NCI-H345 (cell line): ENCODE measurements at regions not wholly inside any gene's neighbourhood (a gene's known extent, or its start where the extent isn't known, plus 50 kb on each side); places are given as distances from the start of the nearest gene placed in this dataset.

ENCODE experiments used
- DNase-seq: peaks from one replicate; lab custom pipeline; 2025; lab: John Stamatoyannopoulos, UW

DNA sequence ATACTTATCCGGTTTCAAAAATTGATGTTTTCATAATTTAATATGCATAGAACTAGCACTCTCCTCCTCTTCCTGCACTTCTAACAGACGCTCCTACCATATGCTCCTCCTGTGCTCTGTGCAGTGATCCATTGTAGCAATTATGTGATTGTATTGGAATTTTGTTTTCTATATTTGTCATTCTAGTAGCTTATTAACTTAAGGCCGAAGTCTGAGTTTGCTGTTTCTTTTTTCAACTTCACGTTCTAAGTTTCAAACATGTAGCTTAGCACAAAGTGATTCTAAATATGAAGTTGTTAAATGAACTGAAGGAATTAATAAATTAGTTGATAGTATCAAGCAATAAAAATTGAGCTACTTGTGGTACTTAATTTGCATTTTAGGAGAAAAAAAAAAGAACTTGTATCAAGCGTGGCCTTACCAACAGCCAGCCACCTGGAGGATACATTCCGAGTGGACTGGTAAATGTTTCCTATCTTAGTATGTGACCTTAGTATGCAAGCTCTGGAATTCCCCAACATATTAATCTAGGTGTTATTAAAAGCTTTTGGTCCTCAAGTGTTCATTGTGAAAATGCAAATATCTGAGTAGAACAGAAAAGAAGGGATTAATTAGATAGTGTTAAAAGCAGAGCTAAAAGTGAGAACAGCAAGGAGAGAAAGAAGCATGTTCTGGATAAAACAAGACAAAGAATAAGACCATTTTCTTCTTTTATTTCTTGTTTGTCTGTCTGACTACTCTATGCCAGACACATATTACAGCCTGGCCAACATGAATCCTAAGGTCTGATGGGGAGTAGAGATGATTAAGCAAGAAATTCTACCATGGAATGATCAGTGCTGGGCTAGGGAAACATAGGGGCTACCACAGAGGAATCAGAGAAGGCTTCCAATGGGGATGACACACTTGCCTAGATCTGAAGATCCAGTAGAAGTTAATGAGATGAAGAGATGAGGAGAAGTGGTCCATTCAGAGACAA lies 290.4 kb upstream of the MON1B start:
- no peak for DNase-seq

DNA sequence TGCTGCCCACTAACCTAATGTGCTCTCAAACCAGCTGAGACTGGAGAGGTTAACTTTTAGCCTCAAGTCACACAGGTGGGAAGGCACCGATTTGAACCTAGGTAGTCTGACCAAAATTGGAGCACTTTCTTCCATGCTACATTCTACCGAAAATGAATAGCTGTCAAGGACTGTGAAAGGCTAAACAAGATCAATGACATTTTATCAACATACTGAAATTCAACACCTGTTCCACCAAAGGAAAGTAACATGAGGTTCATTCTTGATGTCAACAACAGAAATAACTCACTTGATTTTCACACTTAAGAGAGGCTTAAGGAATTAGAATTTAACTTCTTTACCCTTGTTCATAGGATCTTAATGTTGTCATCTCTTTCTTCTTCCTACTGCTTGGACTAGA lies 284.4 kb upstream of the MON1B start:
- DNase-seq, result no peak

DNA sequence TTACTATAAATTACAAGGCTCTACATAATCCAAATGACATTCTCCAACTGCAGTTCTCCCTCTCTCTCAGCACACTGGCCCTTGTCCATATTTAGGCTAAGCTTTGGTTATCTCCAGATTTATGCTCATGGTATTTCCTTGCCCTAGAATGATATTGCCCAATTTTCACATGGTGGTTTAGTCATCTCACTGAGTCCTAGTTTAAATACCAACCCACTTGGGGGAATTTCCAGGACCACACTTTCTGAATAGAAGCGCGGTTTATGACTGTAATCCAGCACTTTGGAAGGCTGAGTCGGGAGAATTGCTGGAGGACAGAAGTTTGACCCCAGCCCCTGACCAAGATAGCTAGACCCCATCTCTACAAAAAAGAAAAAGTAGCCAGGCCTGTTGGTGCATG lies 280.1 kb upstream of the MON1B start:
- DNase-seq, result no peak

DNA sequence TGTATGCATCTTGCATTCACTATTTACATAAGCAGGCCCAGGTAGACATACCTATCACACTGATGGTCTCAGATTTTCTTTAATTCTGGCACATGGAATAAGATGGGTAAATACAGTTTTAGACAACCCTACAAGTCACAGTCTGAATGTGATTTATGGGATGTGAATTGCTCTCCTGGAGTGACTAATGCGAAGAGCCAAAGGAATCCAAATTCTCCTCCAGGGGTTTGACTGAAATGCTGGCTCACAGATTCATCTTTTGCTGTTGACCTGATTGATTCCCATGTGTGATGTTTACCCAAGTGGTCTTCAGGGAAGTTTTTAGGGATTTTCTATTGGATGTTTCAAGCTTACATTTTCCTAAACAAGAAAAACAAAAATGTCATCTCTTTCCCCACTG lies 277.9 kb upstream of the MON1B start:
- DNase-seq, result no peak

DNA sequence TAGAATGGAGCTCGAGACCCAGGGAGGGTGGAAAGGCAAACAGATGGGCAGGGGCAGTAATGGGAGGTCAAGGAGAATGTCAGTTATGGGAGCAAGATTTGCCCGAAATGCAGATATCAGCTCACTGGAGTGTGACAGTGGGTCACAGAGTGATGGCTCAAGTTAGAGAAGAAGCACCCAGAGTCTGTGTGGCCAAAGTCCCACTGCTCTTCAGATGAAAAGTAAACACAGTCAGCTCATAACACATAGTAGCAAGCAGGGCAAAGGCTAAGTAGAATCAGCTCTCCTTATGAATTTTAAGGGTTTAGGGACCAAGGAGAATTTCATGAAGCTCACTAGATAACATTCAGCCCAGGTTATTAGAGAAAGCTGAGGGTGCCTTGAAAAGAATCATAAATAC lies 264.9 kb upstream of the MON1B start:
- no peak for DNase-seq

DNA sequence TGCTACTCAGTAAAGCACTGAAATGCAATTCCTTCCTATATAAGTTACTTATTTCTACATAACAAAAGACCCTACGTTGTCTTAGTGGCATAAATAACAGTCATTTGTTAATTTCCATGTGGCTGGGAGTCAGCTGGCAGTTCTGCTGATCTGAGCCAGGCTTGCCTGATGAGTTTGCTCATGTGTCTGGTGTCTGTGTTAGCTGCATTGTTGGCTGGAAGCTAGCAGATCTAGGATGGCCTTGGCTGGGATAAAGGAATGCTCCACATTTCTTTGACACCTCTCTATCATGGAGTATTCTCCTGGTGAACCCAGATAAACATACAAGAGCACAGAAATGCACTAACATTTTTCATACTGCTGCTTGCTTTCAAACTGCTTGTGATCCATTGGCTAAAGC lies 264.4 kb upstream of the MON1B start:
- DNase-seq, result no peak

DNA sequence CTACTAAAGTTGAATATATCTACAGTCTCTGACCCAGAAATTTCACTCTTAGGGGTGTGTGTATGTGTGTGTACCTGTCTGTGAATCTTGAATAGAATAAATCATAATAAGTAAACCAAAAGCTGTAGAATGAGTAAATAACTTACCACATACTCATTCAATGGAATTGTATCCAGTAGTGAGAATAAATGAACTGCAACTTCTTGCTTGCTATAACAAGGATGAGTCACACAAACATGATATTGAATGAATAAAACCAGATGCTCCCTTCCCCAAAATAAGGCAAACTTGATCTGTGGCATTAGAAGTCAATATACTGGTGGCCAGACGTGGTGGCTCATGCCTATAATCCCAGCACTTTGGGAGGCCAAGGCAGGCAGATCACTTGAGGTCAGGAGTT lies 259.8 kb upstream of the MON1B start:
- no peak for DNase-seq

DNA sequence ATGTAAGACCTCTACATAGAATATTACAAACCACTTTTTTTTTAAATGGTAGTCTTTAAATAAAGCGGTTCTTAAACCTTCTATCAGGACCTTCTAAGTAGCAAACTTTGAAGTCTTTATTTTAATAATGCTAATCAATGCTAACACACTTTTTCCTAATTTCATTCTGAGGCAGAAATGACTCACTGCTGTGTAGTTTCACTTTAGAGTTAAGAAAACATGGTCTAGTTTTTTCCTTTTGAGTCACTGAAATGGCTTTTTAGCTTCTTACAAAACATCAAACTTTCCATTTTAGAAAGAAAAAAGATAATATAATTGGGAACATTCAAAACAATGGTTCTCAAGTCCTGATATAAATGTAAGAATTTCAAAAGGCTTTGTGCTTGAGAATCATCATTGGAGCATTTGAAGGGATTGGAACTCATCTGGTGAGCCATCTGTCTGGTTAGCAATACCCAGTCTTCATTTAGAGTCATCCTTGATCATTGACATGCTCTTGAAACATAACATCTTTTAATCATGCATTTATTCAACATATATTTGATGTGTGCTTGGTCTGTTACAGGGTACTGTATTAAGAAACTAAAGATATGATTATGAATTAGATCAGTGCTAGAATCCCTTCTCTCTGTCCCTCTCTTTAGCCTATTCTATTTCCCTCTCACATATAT lies 258.3 kb upstream of the MON1B start:
- DNase-seq, result no peak

DNA sequence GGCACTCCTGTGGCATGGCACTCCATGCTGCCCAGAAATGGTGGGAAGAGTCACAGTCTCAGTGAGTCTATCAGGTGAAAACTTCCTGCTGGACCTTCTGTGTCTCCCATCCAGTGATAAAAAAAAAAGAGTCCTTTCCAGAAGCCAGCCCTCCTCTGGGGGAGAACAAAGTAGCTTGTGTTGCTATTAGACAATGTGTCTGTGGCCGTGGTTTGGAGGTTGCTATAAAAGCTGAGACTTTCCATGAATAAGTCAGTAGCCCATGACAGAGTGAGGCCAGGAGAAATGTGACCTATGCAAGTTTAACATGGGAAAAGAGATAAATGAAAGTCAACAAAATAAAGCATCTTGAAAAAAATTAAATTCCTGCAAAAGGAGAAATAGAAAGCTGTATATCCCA lies 250.7 kb upstream of the MON1B start:
- DNase-seq, result no peak

DNA sequence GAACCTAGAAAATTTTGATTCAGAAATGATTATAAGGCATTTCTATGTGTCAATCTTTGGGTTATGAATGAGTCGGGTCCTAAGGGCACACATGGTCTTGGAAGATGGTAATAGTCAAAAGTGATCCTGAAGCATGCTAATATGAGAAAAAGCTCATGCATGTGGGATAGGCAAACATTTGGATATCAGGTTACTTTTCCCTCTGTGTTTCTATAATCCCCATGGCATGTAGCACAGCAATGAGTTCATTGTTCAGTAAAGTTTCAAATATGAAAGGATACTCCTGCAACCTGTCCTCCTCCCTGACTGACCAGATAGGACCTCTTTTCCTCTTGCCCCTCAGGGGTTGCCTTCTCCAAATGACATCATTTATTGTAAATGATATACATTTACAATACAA lies 249.9 kb upstream of the MON1B start:
- no peak for DNase-seq

DNA sequence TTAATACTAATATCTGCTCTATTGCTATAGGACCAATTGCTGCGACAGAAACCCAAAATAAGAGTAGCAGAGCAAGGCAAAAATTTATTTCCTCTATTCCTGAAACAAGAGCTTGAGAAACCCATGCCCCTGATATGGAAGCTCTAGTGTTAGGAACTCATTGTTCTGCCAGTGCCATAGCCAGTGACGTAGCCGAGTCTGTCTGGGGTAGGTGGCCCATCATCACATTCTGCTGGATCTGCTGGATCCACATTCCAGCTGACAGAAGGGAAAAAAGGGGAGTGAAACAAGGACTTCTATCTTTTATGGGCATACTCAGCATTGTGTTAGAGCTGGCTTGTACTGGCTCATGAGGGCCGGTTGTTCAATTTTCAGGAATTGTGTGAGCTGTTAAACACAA lies 248.9 kb upstream of the MON1B start:
- no peak for DNase-seq

DNA sequence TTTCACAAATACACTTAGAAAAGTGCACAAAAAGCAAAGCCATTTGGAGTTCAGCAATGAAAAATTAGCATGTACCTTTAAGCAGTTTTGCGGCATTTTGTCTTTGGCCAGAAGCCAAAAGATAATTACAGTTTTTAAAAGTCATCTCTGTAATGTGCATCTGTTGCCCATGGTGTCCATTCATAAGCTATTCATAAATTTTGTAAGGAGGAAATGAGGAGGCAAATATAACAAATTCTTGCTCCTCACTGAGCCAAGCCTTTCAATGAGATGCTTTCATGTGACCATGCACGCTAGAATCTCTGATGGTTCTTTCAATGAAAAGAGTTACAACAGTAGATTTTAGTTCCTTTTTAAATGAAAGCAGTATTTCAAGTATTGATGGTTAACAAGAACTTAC lies 247.1 kb upstream of the MON1B start:
- no peak for DNase-seq

DNA sequence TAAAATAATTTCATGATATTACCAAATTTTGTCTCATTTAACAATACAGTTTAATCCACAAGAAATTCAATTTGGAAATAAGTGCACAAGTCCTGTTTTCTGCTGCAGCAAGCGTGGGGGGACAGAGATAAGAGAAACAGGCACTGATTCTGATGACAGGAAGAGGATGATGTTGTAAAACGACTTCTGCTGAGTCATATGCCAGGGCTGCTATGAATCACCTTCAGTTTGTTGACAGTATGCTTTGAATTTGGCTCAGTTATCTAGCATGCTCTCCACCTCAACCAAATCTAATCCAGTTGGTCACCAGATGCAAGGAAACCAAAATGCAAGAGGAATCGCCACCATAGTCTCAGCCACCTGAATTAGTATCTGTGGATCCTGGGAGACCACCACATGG lies 244.1 kb upstream of the MON1B start:
- DNase-seq, result no peak

DNA sequence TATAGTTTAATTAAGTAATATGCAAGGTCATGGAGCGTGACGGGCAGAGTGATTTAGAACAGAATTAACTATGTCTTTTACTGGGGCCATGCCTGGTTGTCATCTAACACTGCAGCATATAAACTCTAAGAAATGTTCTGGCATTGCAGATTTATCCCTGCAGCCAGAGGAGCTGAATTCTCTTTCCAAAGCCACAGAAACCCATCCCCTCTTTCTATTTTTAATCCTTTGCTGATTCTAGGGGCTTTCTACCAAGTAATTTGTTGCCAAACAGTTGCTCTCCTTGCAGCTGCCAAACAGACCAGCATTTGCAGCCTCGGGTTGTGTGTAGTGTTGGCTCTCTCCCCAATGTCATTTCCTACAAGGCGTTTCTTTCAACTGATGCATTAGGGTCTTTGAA lies 243.2 kb upstream of the MON1B start:
- no peak for DNase-seq

DNA sequence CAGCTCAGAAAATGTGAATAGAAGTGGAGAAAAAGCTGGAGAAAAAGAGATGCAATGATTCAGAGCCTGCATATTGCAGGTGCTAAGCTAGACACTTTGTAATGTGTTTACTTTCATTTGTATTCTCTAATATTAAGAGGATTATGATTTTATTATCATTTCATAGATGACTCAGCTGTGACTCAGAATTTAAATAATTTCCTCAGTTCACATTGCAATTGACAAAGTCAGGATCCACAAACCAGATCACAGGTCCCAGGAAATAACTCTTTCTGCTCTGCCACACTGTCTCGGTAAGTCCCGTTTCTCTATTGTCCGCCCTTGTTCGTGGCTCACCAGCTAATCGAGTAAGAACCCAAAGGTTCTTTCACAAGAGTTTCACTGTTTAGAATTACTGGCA lies 235.4 kb upstream of the MON1B start:
- no peak for DNase-seq

DNA sequence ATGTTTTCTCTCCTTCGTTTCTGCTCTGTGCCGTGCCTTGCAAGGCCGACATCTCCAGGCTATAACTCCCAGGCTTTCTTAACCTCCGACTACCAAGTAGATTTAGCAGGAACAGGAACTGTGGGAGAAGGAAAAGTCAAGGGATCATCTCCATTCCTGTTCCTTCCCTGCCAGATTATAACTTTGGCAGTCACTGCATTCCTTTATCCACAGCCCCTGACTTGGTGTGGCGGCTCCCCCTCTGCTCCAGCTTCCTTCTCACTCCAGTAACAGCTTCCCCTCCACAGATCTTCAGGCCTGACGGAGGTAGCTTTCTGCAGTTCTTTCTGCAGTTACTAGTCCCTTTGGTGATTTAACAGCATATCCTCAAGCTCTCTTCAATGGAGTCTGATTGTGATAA lies 234.6 kb upstream of the MON1B start:
- DNase-seq, result no peak

DNA sequence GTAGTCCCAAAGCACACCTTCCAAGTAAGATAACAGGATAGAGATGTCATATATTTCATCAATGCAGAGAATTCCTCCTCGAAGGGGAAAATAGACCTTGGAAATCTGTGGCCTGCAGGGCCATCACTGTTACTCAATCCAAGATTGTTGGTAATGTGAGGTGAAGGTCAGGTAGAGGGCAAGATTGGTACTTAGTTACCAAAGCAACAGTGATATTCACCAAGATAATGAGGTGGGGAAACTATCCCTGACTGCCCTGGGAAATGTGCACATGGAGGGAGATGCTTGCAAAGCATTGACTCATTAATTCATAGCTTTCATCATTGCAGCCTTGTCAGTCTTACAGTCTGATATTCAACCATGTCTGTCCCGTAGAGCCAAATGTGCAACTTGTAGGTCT lies 234.1 kb upstream of the MON1B start:
- DNase-seq, result no peak

DNA sequence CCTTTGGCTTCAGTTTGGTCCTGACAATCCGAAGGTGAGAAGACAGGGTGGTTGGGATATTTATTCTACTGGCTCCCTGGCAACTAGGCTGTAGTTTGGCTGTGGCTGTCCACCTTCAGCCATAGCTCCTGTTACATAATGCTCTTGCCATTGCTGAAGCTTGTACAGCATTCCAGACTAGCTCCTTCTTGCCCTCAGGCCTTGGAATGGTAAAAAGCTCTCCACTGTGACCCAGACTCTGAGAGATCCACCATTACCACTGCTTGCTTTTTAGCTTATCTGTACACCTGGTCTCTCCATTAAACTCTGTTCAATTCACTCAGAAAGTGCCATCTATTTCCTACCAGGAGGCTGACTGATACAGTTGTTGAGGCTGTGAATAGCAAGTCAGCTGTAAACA lies 231.8 kb upstream of the MON1B start:
- DNase-seq, result no peak

DNA sequence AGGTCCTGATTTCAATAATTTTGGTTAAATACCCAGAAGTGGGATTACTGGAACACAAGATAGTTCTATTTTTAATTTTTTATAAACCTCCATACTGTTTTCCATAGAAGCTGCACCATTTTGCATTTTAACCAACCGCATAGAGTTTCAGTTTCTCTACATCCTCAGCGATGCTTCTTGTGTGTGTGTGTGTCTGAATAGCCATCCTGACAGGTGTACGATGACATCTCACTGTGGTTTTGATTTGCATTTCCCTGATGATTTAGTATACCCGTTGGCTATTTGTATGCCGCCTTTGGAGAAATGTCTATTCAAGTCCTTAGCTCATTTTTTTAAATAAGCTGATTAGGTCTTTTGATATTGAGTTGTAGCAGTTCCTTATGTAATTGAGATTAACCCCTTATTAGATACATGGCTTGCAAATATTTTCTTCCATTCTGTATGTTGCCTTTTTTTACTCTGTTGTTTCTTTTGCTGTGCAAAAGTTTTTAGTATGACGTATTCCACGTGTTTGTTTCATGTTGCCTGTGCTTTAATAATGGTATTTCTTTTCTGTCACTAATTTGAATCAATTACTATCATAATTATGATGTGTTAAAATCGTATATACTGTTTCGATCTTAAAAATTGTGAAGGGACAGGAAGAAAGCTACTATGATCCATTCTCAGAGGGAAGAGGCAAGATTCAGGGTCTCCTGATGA lies 227.2 kb upstream of the MON1B start:
- no peak for DNase-seq

DNA sequence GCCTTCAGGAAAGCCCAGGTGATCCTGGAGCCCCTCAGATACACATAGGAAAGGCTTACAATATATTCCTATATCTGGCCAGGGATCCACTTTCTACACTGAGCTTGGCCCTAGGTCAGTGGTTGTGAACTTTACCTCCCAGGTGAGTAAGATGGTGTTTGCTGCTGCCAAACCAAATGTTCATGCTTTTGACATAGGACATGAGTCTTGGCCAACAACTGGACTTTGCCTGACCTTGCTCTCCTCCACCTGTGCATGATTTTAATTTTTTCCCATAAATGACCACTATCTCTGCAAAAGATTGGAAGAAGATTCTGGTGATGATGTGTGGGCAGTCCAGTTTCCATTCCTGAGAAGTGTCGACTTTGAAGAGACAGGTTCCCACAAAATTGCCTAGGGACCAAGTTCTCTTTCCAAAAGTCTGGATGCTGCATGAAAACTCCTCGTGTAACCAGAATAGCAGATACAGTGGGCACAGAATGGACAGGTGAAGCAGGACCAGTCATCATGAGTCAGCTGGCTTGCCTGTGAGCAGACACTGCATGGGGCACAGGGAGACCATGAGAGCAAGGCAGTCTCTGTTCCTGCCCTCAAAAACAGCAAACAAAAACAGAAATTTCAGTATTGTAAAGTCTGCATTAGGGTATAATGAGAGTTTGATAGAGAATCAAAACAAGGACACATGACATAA lies 226.4 kb upstream of the MON1B start:
- no peak for DNase-seq

DNA sequence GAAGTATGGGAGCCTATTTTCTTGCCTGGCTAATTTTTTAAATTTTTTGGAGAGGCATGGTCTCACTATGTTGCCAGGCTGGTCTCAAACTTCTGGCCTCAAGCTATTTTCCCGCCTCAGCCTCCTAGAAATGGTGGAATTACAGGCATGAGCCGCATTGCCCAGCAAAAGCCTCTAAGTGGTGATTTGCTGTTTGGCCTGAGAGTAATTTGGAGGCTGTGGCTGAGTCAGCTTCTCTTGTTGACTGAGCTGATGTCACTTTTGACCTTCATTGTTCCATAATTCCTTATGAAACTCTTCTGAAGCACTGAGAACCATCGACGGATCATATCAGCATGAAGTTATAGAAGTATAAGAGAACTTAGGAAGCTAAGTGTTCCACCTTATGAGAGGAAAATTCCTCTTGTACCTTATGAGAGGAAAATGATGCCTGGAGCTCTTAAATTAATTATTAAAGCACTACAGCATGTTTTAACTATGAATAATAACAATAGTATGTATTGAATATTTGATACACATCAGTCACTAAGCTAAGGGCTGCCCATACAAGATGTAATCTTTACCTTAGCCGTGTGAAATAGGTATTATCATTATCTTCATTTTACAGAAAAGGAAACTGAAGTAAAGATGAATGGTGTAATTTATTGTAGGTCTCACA lies 220.8 kb upstream of the MON1B start:
- no peak for DNase-seq

DNA sequence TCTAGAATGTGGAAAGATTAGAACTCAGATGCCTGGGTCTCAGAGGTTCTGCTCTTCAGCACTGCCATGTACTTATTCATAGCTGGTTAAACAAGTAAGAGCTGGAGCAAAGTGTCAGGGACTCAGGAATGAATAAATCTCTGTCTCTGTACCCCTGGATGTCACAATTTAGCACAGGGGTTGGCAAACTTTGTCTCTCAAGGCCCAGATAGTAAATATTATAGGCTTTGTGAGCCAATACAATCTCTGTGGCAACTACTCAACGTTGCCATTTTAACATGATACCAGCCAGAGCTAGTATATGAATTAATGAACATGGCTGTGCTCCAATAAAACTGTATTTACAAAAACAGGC lies 220.3 kb upstream of the MON1B start:
- no peak for DNase-seq
